GM12878 (cell line): ENCODE measurements at regions not wholly inside any gene's neighbourhood (a gene's known extent, or its start where the extent isn't known, plus 50 kb on each side); places are given as distances from the start of the nearest gene placed in this dataset.
"Not testable (repeated sequence)": the region's sequence is repeated elsewhere in the genome, so short reads cannot be mapped to it uniquely, and the experiment has no call there.

Experiments
- ATAC-seq: fragments of 200-7000 bp; cut with Tn5 transposase; 3 replicates; pipeline ENCODE4 v1.9.1; 2020; ENCODE audit warnings: mild to moderate bottlenecking, moderate library complexity
- BruUV-seq: library from RNA; stranded (reverse); fragments of 400-500 nt; replicated peaks from 2 replicates; lab custom pipeline; 2021; lab: Mats Ljungman, UMichigan
- CTCF ChIA-PET: fragments of 300-600 bp; sonication (Branson Sonifier 250); formaldehyde crosslinking; extraction: SDS; loops from one replicate; lab custom pipeline; 2021; ENCODE audit warnings: inconsistent platforms; lab: Yijun Ruan, JAX
- POLR2A ChIA-PET: fragments of 350-600 bp; formaldehyde crosslinking; extraction: SDS; loops from one replicate; lab custom pipeline; 2021; ENCODE audit warnings: inconsistent platforms; lab: Charles Lee
- RAD21 ChIA-PET: fragments of 300-600 bp; sonication (Branson Sonifier 250); formaldehyde crosslinking; loops from one replicate; lab custom pipeline; 2023; ENCODE audit warnings: antibody characterized with exemption; ENCODE audit not compliant: unreplicated experiment; lab: Charles Lee
- SMC1A ChIA-PET: fragments of 300-600 bp; sonication (Branson Sonifier 250); formaldehyde crosslinking; loops from one replicate; lab custom pipeline; 2023; ENCODE audit not compliant: unreplicated experiment, uncharacterized antibody; lab: Charles Lee
- DNase-seq: peaks from one replicate; pipeline ENCODE4 v3.0.0-alpha.2; 2011; ENCODE audit warnings: low read depth, low spot score
- FAIRE-seq: peaks from 3 replicates; lab custom pipeline; 2011; peaks lifted over from hg19 to GRCh38; lab: Jason Lieb, UNC
- H2AFZ ChIP-seq: 2 replicates; pipeline ENCODE4 v1.6.0; 2011; ENCODE audit warnings: low read depth, low read length, control low read depth; ENCODE audit not compliant: control insufficient read depth
- H3K27ac ChIP-seq: 2 replicates; pipeline ENCODE4 v1.5.1; 2011; ENCODE audit warnings: control low read depth; ENCODE audit not compliant: control insufficient read depth, insufficient read depth
- H3K27me3 ChIP-seq, 2 experiments: replicated peaks in 1 of 2; 2 replicates each; pipeline versions ENCODE4 v1.6.0 to v1.6.1; 2011; ENCODE audit warnings: low read length in 1 of 2; ENCODE audit not compliant: control insufficient read depth in 2 of 2, insufficient read depth in 2 of 2
- H3K36me3 ChIP-seq, 2 experiments: 2 replicates each; pipeline ENCODE4 v1.5.1; 2011; ENCODE audit warnings: low read length in 1 of 2; ENCODE audit not compliant: control insufficient read depth in 2 of 2, insufficient read depth in 2 of 2
- H3K4me1 ChIP-seq: 2 replicates; pipeline ENCODE4 v1.6.1; 2011; ENCODE audit warnings: mild to moderate bottlenecking, low read length, moderate library complexity, mixed read lengths; ENCODE audit not compliant: control insufficient read depth, insufficient read depth
- H3K4me2 ChIP-seq: 2 replicates; pipeline ENCODE4 v1.6.0; 2011; ENCODE audit warnings: control low read depth; ENCODE audit not compliant: control insufficient read depth, insufficient read depth
- H3K4me3 ChIP-seq: fragments of 200-600 bp; sonication (generic); 2 replicates; pipeline ENCODE4 v1.5.1; 2016
- H3K79me2 ChIP-seq: 2 replicates; pipeline ENCODE4 v1.6.0; 2011; ENCODE audit warnings: low read length; ENCODE audit not compliant: control insufficient read depth, insufficient read depth
- H3K9ac ChIP-seq: 2 replicates; pipeline ENCODE4 v1.8.0; 2011; ENCODE audit warnings: low read length, control low read depth, mixed read lengths; ENCODE audit not compliant: control insufficient read depth, insufficient read depth
- H3K9me3 ChIP-seq: replicated peaks from 3 replicates; pipeline ENCODE4 v1.5.1; 2011; ENCODE audit warnings: mild to moderate bottlenecking, low read length; ENCODE audit not compliant: control insufficient read depth, insufficient read depth
- H4K20me1 ChIP-seq: 2 replicates; pipeline ENCODE4 v1.6.0; 2011; ENCODE audit not compliant: control insufficient read depth, insufficient read depth
- ATF7 ChIP-seq: fragments of 450-650 bp; IDR thresholded peaks from 2 replicates; pipeline ENCODE4 v1.6.1; 2016; ENCODE audit warnings: low read depth, mild to moderate bottlenecking
- EGR1 ChIP-seq, 2 experiments: IDR thresholded peaks; 1 replicate in 1 of 2; 2 replicates in 1 of 2; pipeline ENCODE4 v1.6.1; 2011 to 2012; ENCODE audit warnings: low read depth in 2 of 2, low read length in 2 of 2, borderline replicate concordance in 1 of 2, mild to moderate bottlenecking in 1 of 2, moderate library complexity in 1 of 2
- EZH2 ChIP-seq: IDR thresholded peaks from 2 replicates; pipeline ENCODE4 v1.6.1; 2012; ENCODE audit warnings: low read depth, mild to moderate bottlenecking, control low read depth, inconsistent platforms, low read length, borderline replicate concordance; ENCODE audit not compliant: control insufficient read depth
- FOS ChIP-seq: IDR thresholded peaks from 3 replicates; pipeline ENCODE4 v1.6.1; 2011; ENCODE audit warnings: borderline replicate concordance; ENCODE audit not compliant: insufficient read length; ENCODE audit errors: extremely low read depth
- HDAC2 ChIP-seq: fragments of 200-600 bp; sonication (generic); IDR thresholded peaks from 2 replicates; pipeline ENCODE4 v1.6.1; 2017
- IRF4 ChIP-seq: IDR thresholded peaks from 2 replicates; pipeline ENCODE4 v1.6.1; 2011; ENCODE audit warnings: low read depth, low read length
- RUNX3 ChIP-seq: IDR thresholded peaks from 2 replicates; pipeline ENCODE4 v1.6.1; 2012; ENCODE audit warnings: low read length, inconsistent platforms
- SIN3A ChIP-seq: IDR thresholded peaks from 2 replicates; pipeline ENCODE4 v1.6.1; 2012; ENCODE audit warnings: low read depth, low read length, improper control_type of control experiment
- TARDBP ChIP-seq: IDR thresholded peaks from 2 replicates; pipeline ENCODE4 v1.6.1; 2016; ENCODE audit warnings: borderline replicate concordance
- TCF3 ChIP-seq: IDR thresholded peaks from 2 replicates; pipeline ENCODE4 v1.6.1; 2012; ENCODE audit warnings: low read depth, mild to moderate bottlenecking, low read length, borderline replicate concordance; ENCODE audit not compliant: insufficient read depth
- WGBS: methylation state at CpG from one replicate; pipeline ENCODE4 v1.1.6; 2016; ENCODE audit warnings: low lambda C conversion rate; ENCODE audit not compliant: insufficient replicate concordance, insufficient coverage; ENCODE audit errors: missing lambda C conversion rate; 5-methylcytosine and 5-hydroxymethylcytosine counted together
- in situ Hi-C: fragments of 300-500 bp; cut with MboI; formaldehyde crosslinking; loops from 9 replicates; pipeline ENCODE4 v1.14.3; 2018; ENCODE audit warnings: mixed read lengths
- intact Hi-C: fragments of 100-400 bp; cut with micrococcal nuclease; formaldehyde crosslinking; loops from one replicate; pipeline ENCODE4 v1.14.2; 2022; ENCODE audit not compliant: unreplicated experiment
- TF ChIP-seq, protein P1 (sequence below): fragments of 450-650 bp; IDR thresholded peaks from 2 replicates; pipeline ENCODE4 v1.6.1; 2017; ENCODE audit warnings: mild to moderate bottlenecking, moderate library complexity
- TF ChIP-seq, protein P2 (sequence below): IDR thresholded peaks from 2 replicates; pipeline ENCODE4 v1.6.1; 2011; ENCODE audit warnings: low read depth, low read length, improper control_type of control experiment, borderline replicate concordance

DNA sequence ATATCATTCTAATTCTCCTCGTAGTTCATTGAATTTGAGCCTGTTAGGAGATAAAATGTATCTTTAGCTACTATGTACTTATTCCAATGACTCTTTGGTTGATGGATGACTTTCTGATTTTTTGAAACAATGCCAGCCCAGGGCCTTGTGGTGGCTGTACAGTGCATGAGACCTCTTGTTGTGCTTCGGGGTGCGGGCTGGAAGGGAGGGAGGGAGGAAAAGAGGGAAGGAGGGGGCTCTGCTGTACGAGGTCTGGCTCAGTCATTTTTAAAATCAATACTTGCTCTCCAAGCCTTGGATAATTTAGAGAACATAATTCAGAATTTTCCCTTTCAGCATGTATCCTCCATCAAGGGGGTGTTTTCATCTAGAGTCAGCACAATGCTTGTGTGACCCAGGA, 399.7 kb upstream of the ONECUT1 start (continued):
- TF ChIP-seq, protein P1, sequence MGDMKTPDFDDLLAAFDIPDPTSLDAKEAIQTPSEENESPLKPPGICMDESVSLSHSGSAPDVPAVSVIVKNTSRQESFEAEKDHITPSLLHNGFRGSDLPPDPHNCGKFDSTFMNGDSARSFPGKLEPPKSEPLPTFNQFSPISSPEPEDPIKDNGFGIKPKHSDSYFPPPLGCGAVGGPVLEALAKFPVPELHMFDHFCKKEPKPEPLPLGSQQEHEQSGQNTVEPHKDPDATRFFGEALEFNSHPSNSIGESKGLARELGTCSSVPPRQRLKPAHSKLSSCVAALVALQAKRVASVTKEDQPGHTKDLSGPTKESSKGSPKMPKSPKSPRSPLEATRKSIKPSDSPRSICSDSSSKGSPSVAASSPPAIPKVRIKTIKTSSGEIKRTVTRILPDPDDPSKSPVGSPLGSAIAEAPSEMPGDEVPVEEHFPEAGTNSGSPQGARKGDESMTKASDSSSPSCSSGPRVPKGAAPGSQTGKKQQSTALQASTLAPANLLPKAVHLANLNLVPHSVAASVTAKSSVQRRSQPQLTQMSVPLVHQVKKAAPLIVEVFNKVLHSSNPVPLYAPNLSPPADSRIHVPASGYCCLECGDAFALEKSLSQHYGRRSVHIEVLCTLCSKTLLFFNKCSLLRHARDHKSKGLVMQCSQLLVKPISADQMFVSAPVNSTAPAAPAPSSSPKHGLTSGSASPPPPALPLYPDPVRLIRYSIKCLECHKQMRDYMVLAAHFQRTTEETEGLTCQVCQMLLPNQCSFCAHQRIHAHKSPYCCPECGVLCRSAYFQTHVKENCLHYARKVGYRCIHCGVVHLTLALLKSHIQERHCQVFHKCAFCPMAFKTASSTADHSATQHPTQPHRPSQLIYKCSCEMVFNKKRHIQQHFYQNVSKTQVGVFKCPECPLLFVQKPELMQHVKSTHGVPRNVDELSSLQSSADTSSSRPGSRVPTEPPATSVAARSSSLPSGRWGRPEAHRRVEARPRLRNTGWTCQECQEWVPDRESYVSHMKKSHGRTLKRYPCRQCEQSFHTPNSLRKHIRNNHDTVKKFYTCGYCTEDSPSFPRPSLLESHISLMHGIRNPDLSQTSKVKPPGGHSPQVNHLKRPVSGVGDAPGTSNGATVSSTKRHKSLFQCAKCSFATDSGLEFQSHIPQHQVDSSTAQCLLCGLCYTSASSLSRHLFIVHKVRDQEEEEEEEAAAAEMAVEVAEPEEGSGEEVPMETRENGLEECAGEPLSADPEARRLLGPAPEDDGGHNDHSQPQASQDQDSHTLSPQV = no peak
- TF ChIP-seq EGR1 (IDR thresholded peaks at IDR 0.05; ENCODE audit: borderline replicate concordance in 1 of 2, low read depth in 2 of 2, low read length in 2 of 2) (no peak), SIN3A (no peak), IRF4 (no peak), EZH2 (no peak), FOS (no peak), TCF3 (no peak), TARDBP (no peak), RUNX3 (no peak), ATF7 (no peak), HDAC2 (no peak)
- TF ChIP-seq, protein P2, sequence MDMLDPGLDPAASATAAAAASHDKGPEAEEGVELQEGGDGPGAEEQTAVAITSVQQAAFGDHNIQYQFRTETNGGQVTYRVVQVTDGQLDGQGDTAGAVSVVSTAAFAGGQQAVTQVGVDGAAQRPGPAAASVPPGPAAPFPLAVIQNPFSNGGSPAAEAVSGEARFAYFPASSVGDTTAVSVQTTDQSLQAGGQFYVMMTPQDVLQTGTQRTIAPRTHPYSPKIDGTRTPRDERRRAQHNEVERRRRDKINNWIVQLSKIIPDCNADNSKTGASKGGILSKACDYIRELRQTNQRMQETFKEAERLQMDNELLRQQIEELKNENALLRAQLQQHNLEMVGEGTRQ = no peak

GRCh38 chr15:53183449-53183848, 393.3 kb upstream of the ONECUT1 start:
- POLR2A ChIA-PET, H3K4me1 ChIP-seq, CTCF ChIA-PET, H3K27me3 ChIP-seq, H2AFZ ChIP-seq, H3K79me2 ChIP-seq, DNase-seq, SMC1A ChIA-PET, ATAC-seq, H3K4me2 ChIP-seq, H3K9ac ChIP-seq, H3K36me3 ChIP-seq, BruUV-seq, FAIRE-seq, H3K4me3 ChIP-seq, H3K9me3 ChIP-seq, H4K20me1 ChIP-seq, RAD21 ChIA-PET, intact Hi-C loops, H3K27ac ChIP-seq, in situ Hi-C loops: not testable (repeated sequence)
- 26% methylated on average over 9 of the region's 9 CpGs for WGBS
